ENCODE measurements at regions not wholly inside any gene's neighbourhood (a gene's known extent, or its start where the extent isn't known, plus 50 kb on each side); places are given as distances from the start of the nearest gene placed in this dataset.

- no peak for ATAC-seq
- no peak for DNase-seq (ENCODE audit: low spot score)
- Mint-ChIP-seq H3K27me3 (peaks cover 0 to 2% of the 10 kb centered on the region in 2 donors), H3K36me3 (no peaks in the 10 kb centered on the region), H3K9me3 (peaks cover 8% of the 10 kb centered on the region), H3K4me3 (no peak overlapping the region), H3K4me1 (ENCODE audit: low read depth in 2 of 2) (no peaks in the 10 kb centered on the region), H3K27ac (no peak overlapping the region)
Observed at GRCh38 chr13:105414639-105415038, 1120.8 kb downstream of the EFNB2 start.

GRCh38 chr13:105412171-105412570, 1123.3 kb downstream of the EFNB2 start:
- no peak overlapping the region for H3K4me3 Mint-ChIP-seq
- ATAC-seq = no peak
- no peaks in the 10 kb centered on the region for H3K36me3 Mint-ChIP-seq
- no peaks in the 10 kb centered on the region for H3K27me3 Mint-ChIP-seq
- no peaks in the 10 kb centered on the region for H3K4me1 Mint-ChIP-seq (ENCODE audit: low read depth in 2 of 2)
- H3K27ac Mint-ChIP-seq = no peak overlapping the region
- H3K9me3 Mint-ChIP-seq = no peaks in the 10 kb centered on the region
- DNase-seq (ENCODE audit: low spot score) = no peak

GRCh38 chr13:105410602-105411001, 1124.9 kb downstream of the EFNB2 start:
- H3K9me3 Mint-ChIP-seq = no peaks in the 10 kb centered on the region
- no peaks in the 10 kb centered on the region for H3K4me1 Mint-ChIP-seq (ENCODE audit: low read depth in 2 of 2)
- DNase-seq (ENCODE audit: low spot score) (no peak), ATAC-seq (no peak)
- H3K4me3 Mint-ChIP-seq = no peak overlapping the region
- no peaks in the 10 kb centered on the region for H3K27me3 Mint-ChIP-seq
- no peak overlapping the region for H3K27ac Mint-ChIP-seq
- no peaks in the 10 kb centered on the region for H3K36me3 Mint-ChIP-seq

DNA sequence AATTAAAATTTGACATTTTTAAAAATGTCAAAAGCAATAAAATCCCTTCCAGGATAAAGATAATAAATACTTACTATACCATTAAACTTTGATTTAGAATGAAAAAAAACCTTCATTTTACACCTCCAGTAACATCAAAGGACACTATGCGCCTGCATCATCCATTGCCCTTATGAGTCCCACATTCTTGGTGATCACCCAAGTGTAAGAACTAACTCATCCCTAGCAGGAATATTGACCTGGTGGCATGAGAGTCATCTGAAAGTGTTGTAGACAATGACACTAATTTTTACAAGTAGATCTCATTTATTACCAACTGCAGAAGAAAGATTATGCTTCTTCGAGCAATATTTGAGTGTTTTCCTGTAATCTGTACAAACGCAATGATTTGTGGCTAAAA, 1128.9 kb downstream of the EFNB2 start:
- peaks cover 3% of the 10 kb centered on the region for H3K9me3 Mint-ChIP-seq
- no peak for DNase-seq (ENCODE audit: low spot score)
- no peak for ATAC-seq
- no peaks in the 10 kb centered on the region for H3K4me1 Mint-ChIP-seq (ENCODE audit: low read depth in 2 of 2)
- no peaks in the 10 kb centered on the region for H3K27me3 Mint-ChIP-seq
- no peak overlapping the region for H3K4me3 Mint-ChIP-seq
- no peaks in the 10 kb centered on the region for H3K36me3 Mint-ChIP-seq
- H3K27ac Mint-ChIP-seq = no peak overlapping the region

GRCh38 chr13:105403086-105403485, 1132.4 kb downstream of the EFNB2 start:
- Mint-ChIP-seq H3K4me3 (no peak overlapping the region), H3K27me3 (no peaks in the 10 kb centered on the region), H3K27ac (no peak overlapping the region), H3K36me3 (no peaks in the 10 kb centered on the region), H3K9me3 (peaks cover 3% of the 10 kb centered on the region), H3K4me1 (ENCODE audit: low read depth in 2 of 2) (no peaks in the 10 kb centered on the region)
- ATAC-seq (no peak), DNase-seq (ENCODE audit: low spot score) (no peak)

GRCh38 chr13:105395041-105395440, 1140.4 kb downstream of the EFNB2 start:
- Mint-ChIP-seq H3K36me3 (no peaks in the 10 kb centered on the region), H3K27me3 (no peaks in the 10 kb centered on the region), H3K4me3 (no peak overlapping the region), H3K9me3 (peaks cover 3% of the 10 kb centered on the region), H3K27ac (no peak overlapping the region), H3K4me1 (ENCODE audit: low read depth in 2 of 2) (no peaks in the 10 kb centered on the region)
- ATAC-seq (no peak), DNase-seq (ENCODE audit: low spot score) (no peak)

GRCh38 chr13:105389373-105389772, 1146.1 kb downstream of the EFNB2 start:
- no peaks in the 10 kb centered on the region for H3K36me3 Mint-ChIP-seq
- no peak for ATAC-seq
- no peaks in the 10 kb centered on the region for H3K4me1 Mint-ChIP-seq (ENCODE audit: low read depth in 2 of 2)
- H3K4me3 Mint-ChIP-seq = no peak overlapping the region
- peaks cover 3% of the 10 kb centered on the region for H3K9me3 Mint-ChIP-seq
- no peak overlapping the region for H3K27ac Mint-ChIP-seq
- no peaks in the 10 kb centered on the region for H3K27me3 Mint-ChIP-seq
- no peak for DNase-seq (ENCODE audit: low spot score)

GRCh38 chr13:105377452-105377851, 1158.0 kb downstream of the EFNB2 start:
- no peaks in the 10 kb centered on the region for H3K36me3 Mint-ChIP-seq
- no peaks in the 10 kb centered on the region for H3K27me3 Mint-ChIP-seq
- no peak overlapping the region for H3K27ac Mint-ChIP-seq
- no peaks in the 10 kb centered on the region for H3K4me1 Mint-ChIP-seq (ENCODE audit: low read depth in 2 of 2)
- H3K4me3 Mint-ChIP-seq = no peak overlapping the region
- no peak for DNase-seq (ENCODE audit: low spot score)
- ATAC-seq = no peak
- no peaks in the 10 kb centered on the region for H3K9me3 Mint-ChIP-seq

DNA sequence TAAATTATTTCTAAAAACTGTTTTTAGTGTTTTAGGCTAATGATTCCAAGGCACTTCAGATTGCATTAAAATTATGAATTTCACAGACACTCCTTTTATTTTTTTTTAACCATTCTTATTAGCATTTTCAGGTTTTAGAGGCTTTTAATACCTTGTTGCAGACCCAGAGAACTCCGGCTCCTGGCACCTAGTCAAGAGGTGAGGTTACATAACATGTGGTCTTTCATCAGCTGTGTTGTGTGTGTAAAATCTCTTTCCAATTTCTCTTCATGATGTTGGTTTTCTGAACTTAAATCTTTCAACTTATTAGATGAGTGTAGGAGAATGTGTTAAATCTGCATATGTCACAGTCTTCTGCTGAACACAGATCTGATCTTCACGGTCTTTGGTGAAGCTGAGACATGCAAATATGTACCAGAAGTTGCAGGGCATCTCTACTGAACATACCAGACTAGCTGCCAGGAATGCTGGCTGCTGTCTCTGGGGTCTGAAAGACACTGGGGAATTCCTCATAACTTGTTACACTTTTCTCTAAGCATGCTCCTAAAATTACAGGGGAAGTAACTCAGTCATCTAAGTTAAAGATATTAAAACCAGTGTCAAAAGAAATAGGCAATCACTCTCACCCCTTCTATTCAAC, 1165.3 kb downstream of the EFNB2 start:
- H3K4me3 Mint-ChIP-seq = no peak overlapping the region

GRCh38 chr13:105368781-105369180, 1166.7 kb downstream of the EFNB2 start:
- no peaks in the 10 kb centered on the region for H3K4me1 Mint-ChIP-seq (ENCODE audit: low read depth in 2 of 2)
- H3K27me3 Mint-ChIP-seq = no peaks in the 10 kb centered on the region
- DNase-seq (ENCODE audit: low spot score) (no peak), ATAC-seq (no peak)
- H3K9me3 Mint-ChIP-seq = no peaks in the 10 kb centered on the region
- H3K27ac Mint-ChIP-seq = no peak overlapping the region
- no peaks in the 10 kb centered on the region for H3K36me3 Mint-ChIP-seq
- H3K4me3 Mint-ChIP-seq = no peak overlapping the region

More for the DNA sequence above, 1165.3 kb downstream of the EFNB2 start:
- H3K4me1 Mint-ChIP-seq (ENCODE audit: low read depth in 2 of 2) = no peaks in the 10 kb centered on the region
- DNase-seq (ENCODE audit: low spot score) (no peak), ATAC-seq (no peak)
- H3K27ac Mint-ChIP-seq = no peak overlapping the region
- H3K9me3 Mint-ChIP-seq = no peaks in the 10 kb centered on the region
- no peaks in the 10 kb centered on the region for H3K36me3 Mint-ChIP-seq
- no peaks in the 10 kb centered on the region for H3K27me3 Mint-ChIP-seq

DNA sequence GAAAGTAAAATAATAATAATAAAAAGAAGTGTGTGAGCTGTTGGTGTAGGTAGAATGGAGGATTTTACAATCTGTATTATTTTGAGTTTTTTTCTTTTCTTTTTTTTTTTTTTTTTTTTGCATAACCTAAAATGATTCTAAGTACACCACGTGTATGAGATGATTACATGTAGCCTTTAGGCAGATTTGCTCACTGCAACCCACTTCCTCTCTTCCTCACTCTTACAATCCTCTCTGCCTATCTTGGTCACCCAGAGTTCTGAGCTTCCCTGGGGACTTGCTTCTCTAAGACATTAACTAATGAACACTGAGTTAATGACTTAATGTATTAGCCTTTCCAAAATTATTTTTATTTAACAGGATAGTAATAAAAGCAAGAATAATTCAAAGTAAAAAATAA, 1169.6 kb downstream of the EFNB2 start:
- Mint-ChIP-seq H3K27ac (no peak overlapping the region), H3K9me3 (no peaks in the 10 kb centered on the region), H3K4me3 (no peak overlapping the region), H3K27me3 (no peaks in the 10 kb centered on the region), H3K36me3 (no peaks in the 10 kb centered on the region), H3K4me1 (ENCODE audit: low read depth in 2 of 2) (peaks cover 0 to 3% of the 10 kb centered on the region in 2 donors)
- DNase-seq (ENCODE audit: low spot score) (no peak), ATAC-seq (no peak)

GRCh38 chr13:105365021-105365550, 1170.4 kb downstream of the EFNB2 start:
- H3K4me1 Mint-ChIP-seq (ENCODE audit: low read depth in 2 of 2) = peaks cover 0 to 3% of the 10 kb centered on the region in 2 donors
- H3K27ac Mint-ChIP-seq = no peak overlapping the region
- no peak overlapping the region for H3K4me3 Mint-ChIP-seq
- H3K27me3 Mint-ChIP-seq = no peaks in the 10 kb centered on the region
- no peaks in the 10 kb centered on the region for H3K36me3 Mint-ChIP-seq
- H3K9me3 Mint-ChIP-seq = no peaks in the 10 kb centered on the region
- ATAC-seq = no peak
- no peak for DNase-seq (ENCODE audit: low spot score)

- H3K4me3 Mint-ChIP-seq = no peak overlapping the region
- H3K4me1 Mint-ChIP-seq (ENCODE audit: low read depth in 2 of 2) = peaks cover 0 to 3% of the 10 kb centered on the region in 2 donors
- H3K9me3 Mint-ChIP-seq = no peaks in the 10 kb centered on the region
- H3K27ac Mint-ChIP-seq = no peak overlapping the region
- DNase-seq (ENCODE audit: low spot score) = no peak
- H3K36me3 Mint-ChIP-seq = no peaks in the 10 kb centered on the region
- H3K27me3 Mint-ChIP-seq = no peaks in the 10 kb centered on the region
- no peak for ATAC-seq
Observed at GRCh38 chr13:105364191-105364590, 1171.3 kb downstream of the EFNB2 start.

GRCh38 chr13:105363261-105364190, 1171.9 kb downstream of the EFNB2 start:
- DNase-seq (ENCODE audit: low spot score) (no peak), ATAC-seq (no peak)
- Mint-ChIP-seq H3K27ac (no peak overlapping the region), H3K27me3 (no peaks in the 10 kb centered on the region), H3K4me1 (ENCODE audit: low read depth in 2 of 2) (peaks cover 0 to 3% of the 10 kb centered on the region in 2 donors), H3K4me3 (no peak overlapping the region), H3K9me3 (no peaks in the 10 kb centered on the region), H3K36me3 (no peaks in the 10 kb centered on the region)
